ENCODE measurements at regions not wholly inside any gene's neighbourhood (a gene's known extent, or its start where the extent isn't known, plus 50 kb on each side); places are given as distances from the start of the nearest gene placed in this dataset.

DNA sequence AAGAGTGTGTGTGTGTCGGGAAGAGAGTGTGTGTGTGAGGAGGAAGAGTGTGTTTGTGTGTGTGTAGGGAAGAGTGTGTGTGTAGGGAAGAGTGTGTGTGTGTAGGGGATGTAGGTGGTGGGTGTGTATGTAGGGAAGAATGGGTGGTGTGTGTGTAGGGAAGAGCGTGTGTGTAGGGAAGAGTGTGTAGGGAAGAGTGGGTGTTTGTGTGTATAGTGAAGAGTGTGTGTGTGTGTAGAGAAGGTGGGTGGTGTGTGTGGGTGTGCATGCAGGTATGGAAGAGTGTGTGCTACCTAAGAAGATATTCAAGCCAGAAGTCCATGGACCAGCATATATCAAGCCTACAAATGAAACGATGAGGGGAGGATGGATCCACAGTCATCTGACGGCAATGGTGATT is 265.8 kb downstream of the FGF9 start:
- Histone ChIP-seq H4K5ac (ENCODE audit: insufficient read length, low read depth, low read length) (peak overlapping the region; percentile 88), H3K23me2 (ENCODE audit: insufficient read length, low read depth, low read length, poor library complexity, severe bottlenecking) (no peaks in the 10 kb centered on the region), H3K27ac (ENCODE audit: insufficient read length, low read depth, low read length) (no peak overlapping the region), H2BK120ac (ENCODE audit: low read depth, low read length, poor library complexity, severe bottlenecking) (no peak overlapping the region), H3T11ph (ENCODE audit: low read length) (no peak overlapping the region), H3K79me1 (ENCODE audit: insufficient read depth, low read depth, low read length, poor library complexity, severe bottlenecking) (no peaks in the 10 kb centered on the region), H3K18ac (ENCODE audit: insufficient read length, low read depth, low read length) (peak overlapping the region; percentile 68), H2AK5ac (ENCODE audit: insufficient read length, low read length) (no peak overlapping the region), H3K4me2 (ENCODE audit: insufficient read depth, insufficient read length, low read length) (no peak overlapping the region), H2AFZ (ENCODE audit: low read length) (no peak overlapping the region), H3K4me1 (ENCODE audit: insufficient read depth, low read length) (no peaks in the 10 kb centered on the region), H3K14ac (ENCODE audit: insufficient read depth, low read length) (no peak overlapping the region), H2BK20ac (ENCODE audit: low read depth, low read length, poor library complexity, severe bottlenecking) (no peak overlapping the region), H3K4ac (ENCODE audit: low read depth, low read length) (no peak overlapping the region; the same call in 1 of the 2 replicates), H3K27me3 (ENCODE audit: insufficient read depth, low read length) (no peaks in the 10 kb centered on the region), H3K23ac (ENCODE audit: insufficient read length, low read depth, low read length) (no peak overlapping the region), H4K20me1 (ENCODE audit: control insufficient read depth, insufficient read depth, insufficient read length) (peaks cover 5% of the 10 kb centered on the region), H3K79me2 (ENCODE audit: insufficient read depth, low read length) (no peaks in the 10 kb centered on the region), H2BK15ac (ENCODE audit: low read depth, low read length) (no peak overlapping the region), H3K9me3 (ENCODE audit: control insufficient read depth, low read depth, low read length) (no peaks in the 10 kb centered on the region), H4K91ac (ENCODE audit: insufficient read length, low read depth, low read length) (no peak overlapping the region), H2BK5ac (ENCODE audit: insufficient read length, low read length) (no peak overlapping the region), H2BK12ac (ENCODE audit: insufficient read length, low read depth, low read length) (no peak overlapping the region), H3K9ac (ENCODE audit: extremely low read depth, insufficient read length, low read length) (no peak overlapping the region), H3K56ac (ENCODE audit: insufficient read length, low read depth, low read length) (no peak overlapping the region), H4K8ac (replicated peaks; ENCODE audit: insufficient read length, low read depth, low read length) (no peak overlapping the region)
- no peak for DNase-seq
- Mint-ChIP-seq H3K36me3 (ENCODE audit: insufficient read depth in 1 of 3, low read depth in 3 of 3) (peaks cover 0 to 3% (median 0%) of the 10 kb centered on the region in 3 experiments; a peak in 1 of 7 replicates), H3K27ac (no peak overlapping the region), H3K4me3 (no peak overlapping the region), H3K27me3 (ENCODE audit: low read depth) (no peaks in the 10 kb centered on the region), H3K4me1 (no peaks in the 10 kb centered on the region), H3K9me3 (peaks cover 2 to 14% of the 10 kb centered on the region in 2 experiments; a peak in 4 of 5 replicates)
- WGBS (ENCODE audit: extremely low coverage, insufficient read length, low lambda C conversion rate) = 100% methylated on average over 2 of the region's 4 CpGs
- TF ChIP-seq, protein P1, sequence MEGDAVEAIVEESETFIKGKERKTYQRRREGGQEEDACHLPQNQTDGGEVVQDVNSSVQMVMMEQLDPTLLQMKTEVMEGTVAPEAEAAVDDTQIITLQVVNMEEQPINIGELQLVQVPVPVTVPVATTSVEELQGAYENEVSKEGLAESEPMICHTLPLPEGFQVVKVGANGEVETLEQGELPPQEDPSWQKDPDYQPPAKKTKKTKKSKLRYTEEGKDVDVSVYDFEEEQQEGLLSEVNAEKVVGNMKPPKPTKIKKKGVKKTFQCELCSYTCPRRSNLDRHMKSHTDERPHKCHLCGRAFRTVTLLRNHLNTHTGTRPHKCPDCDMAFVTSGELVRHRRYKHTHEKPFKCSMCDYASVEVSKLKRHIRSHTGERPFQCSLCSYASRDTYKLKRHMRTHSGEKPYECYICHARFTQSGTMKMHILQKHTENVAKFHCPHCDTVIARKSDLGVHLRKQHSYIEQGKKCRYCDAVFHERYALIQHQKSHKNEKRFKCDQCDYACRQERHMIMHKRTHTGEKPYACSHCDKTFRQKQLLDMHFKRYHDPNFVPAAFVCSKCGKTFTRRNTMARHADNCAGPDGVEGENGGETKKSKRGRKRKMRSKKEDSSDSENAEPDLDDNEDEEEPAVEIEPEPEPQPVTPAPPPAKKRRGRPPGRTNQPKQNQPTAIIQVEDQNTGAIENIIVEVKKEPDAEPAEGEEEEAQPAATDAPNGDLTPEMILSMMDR (conservative IDR thresholded peaks at IDR 0.05) = no peak
